PC-9 (cell line): ENCODE measurements at regions not wholly inside any gene's neighbourhood (a gene's known extent, or its start where the extent isn't known, plus 50 kb on each side); places are given as distances from the start of the nearest gene placed in this dataset.
"Not testable (repeated sequence)": the region's sequence is repeated elsewhere in the genome, so short reads cannot be mapped to it uniquely, and the experiment has no call there.

ENCODE experiments used
- BruUV-seq: library from RNA; stranded (reverse); fragments of 400-500 nt; replicated peaks from 2 replicates; lab custom pipeline; 2021; lab: Mats Ljungman, UMichigan
- CTCF ChIA-PET: fragments of 300-600 bp; sonication (Branson Sonifier 250); formaldehyde crosslinking; loops from one replicate; lab custom pipeline; 2022; ENCODE audit warnings: antibody characterized with exemption; lab: Charles Lee
- POLR2A ChIA-PET: fragments of 300-600 bp; sonication (Branson Sonifier 250); formaldehyde crosslinking; loops from one replicate; lab custom pipeline; 2022; ENCODE audit warnings: antibody characterized with exemption; ENCODE audit not compliant: unreplicated experiment; lab: Charles Lee
- DNase-seq, 2 experiments: peaks; one replicate each; pipeline versions ENCODE4 v3.0.0 to v3.0.0-alpha.2; 2015 to 2022; ENCODE audit warnings: mixed read lengths in 1 of 2
- H2AFZ ChIP-seq: fragments of 200-600 bp; sonication (generic); 2 replicates; pipeline ENCODE4 v1.8.1; 2017; ENCODE audit warnings: antibody characterized with exemption
- H3F3A ChIP-seq: fragments of 200-600 bp; sonication (generic); 2 replicates; pipeline ENCODE4 v1.8.1; 2017; ENCODE audit warnings: antibody characterized with exemption, mild to moderate bottlenecking, low read depth; ENCODE audit not compliant: insufficient read depth
- H3K27ac ChIP-seq: fragments of 200-600 bp; sonication (generic); 2 replicates; pipeline ENCODE4 v1.6.1; 2016; ENCODE audit warnings: mixed run types
- H3K27me3 ChIP-seq: fragments of 200-600 bp; sonication (generic); 2 replicates; pipeline ENCODE4 v1.6.1; 2016; ENCODE audit warnings: low read depth, mixed run types; ENCODE audit not compliant: insufficient read depth
- H3K36me3 ChIP-seq: fragments of 200-600 bp; sonication (generic); 2 replicates; pipeline ENCODE4 v1.6.1; 2016; ENCODE audit warnings: low read depth, mixed run types
- H3K4me1 ChIP-seq: fragments of 200-600 bp; sonication (generic); replicated peaks from 2 replicates; pipeline ENCODE4 v1.6.1; 2016; ENCODE audit warnings: mixed run types; ENCODE audit not compliant: insufficient read depth
- H3K4me2 ChIP-seq: fragments of 200-600 bp; sonication (generic); 2 replicates; pipeline ENCODE4 v1.6.1; 2017; ENCODE audit warnings: mixed run types
- H3K4me3 ChIP-seq: fragments of 200-600 bp; sonication (generic); 2 replicates; pipeline ENCODE4 v1.6.1; 2016; ENCODE audit warnings: mixed run types
- H3K79me2 ChIP-seq: fragments of 200-600 bp; sonication (generic); 2 replicates; pipeline ENCODE4 v1.6.1; 2017; ENCODE audit warnings: low read depth, mixed run types
- H3K9me2 ChIP-seq: fragments of 200-600 bp; sonication (generic); 2 replicates; pipeline ENCODE4 v1.8.1; 2017; ENCODE audit warnings: mild to moderate bottlenecking; ENCODE audit not compliant: insufficient read depth
- H3K9me3 ChIP-seq: fragments of 200-600 bp; sonication (generic); 2 replicates; pipeline ENCODE4 v1.8.1; 2016; ENCODE audit warnings: low read depth; ENCODE audit not compliant: insufficient read depth
- H4K20me1 ChIP-seq: fragments of 200-600 bp; sonication (generic); 2 replicates; pipeline ENCODE4 v1.8.1; 2017; ENCODE audit not compliant: insufficient read depth
- CTCF ChIP-seq: fragments of 200-600 bp; sonication (generic); conservative IDR thresholded peaks from 2 replicates; pipeline ENCODE4 v1.6.1; 2017; ENCODE audit warnings: mixed run types, antibody characterized with exemption, mild to moderate bottlenecking, moderate library complexity
- EZH2 ChIP-seq: fragments of 200-600 bp; sonication (generic); IDR thresholded peaks from 2 replicates; pipeline ENCODE4 v1.8.0; 2017; ENCODE audit warnings: antibody characterized with exemption, low read depth
- intact Hi-C: fragments of 100-400 bp; cut with micrococcal nuclease; formaldehyde crosslinking; loops from one replicate; pipeline ENCODE4 v1.10.0; 2022; ENCODE audit not compliant: unreplicated experiment

GRCh38 chr16:9027070-9027799 lies 63.5 kb upstream of the USP7 start:
- Histone ChIP-seq H4K20me1 (no peaks in the 10 kb centered on the region), H3F3A (no peaks in the 10 kb centered on the region), H3K79me2 (no peaks in the 10 kb centered on the region), H3K4me2 (no peak overlapping the region), H2AFZ (no peak overlapping the region), H3K4me3 (no peak overlapping the region), H3K9me2 (no peaks in the 10 kb centered on the region), H3K9me3 (no peaks in the 10 kb centered on the region), H3K27ac (no peak overlapping the region), H3K4me1 (no peaks in the 10 kb centered on the region), H3K36me3 (no peaks in the 10 kb centered on the region), H3K27me3 (no peaks in the 10 kb centered on the region)
- intact Hi-C loops: no loop called here
- DNase-seq: no peak
- BruUV-seq: no TSS peak
- POLR2A ChIA-PET: no interaction called here
- CTCF ChIA-PET: no interaction called here
- TF ChIP-seq CTCF (no peak), EZH2 (no peak)

GRCh38 chr16:9028491-9028890 lies 63.0 kb upstream of the HAPSTR1 start:
- H3K4me1 ChIP-seq, H3K4me3 ChIP-seq, H3K36me3 ChIP-seq, H3K79me2 ChIP-seq, H4K20me1 ChIP-seq, intact Hi-C loops, H3K4me2 ChIP-seq, H3K9me2 ChIP-seq, BruUV-seq, H3K27ac ChIP-seq, H3F3A ChIP-seq, H3K27me3 ChIP-seq, H3K9me3 ChIP-seq, DNase-seq, H2AFZ ChIP-seq: not testable (repeated sequence)
- ChIA-PET CTCF (interaction anchor here (0.6 kb wide), 2 partner anchors 126 to 128 kb away, joined by 3 to 4 read pairs; no protein-coding TSS in a partner anchor), POLR2A (interaction anchor here (0.7 kb wide), 1 partner anchor 159 kb away, joined by 3 read pairs; the partner anchor contains the start of gene CARHSP1)

- no peak overlapping the region for H3K4me3 ChIP-seq
- DNase-seq: no peak
- ChIA-PET POLR2A (no interaction called here), CTCF (no interaction called here)
- H3K27ac ChIP-seq: no peak overlapping the region
- intact Hi-C loops: no loop called here
- H3K27me3 ChIP-seq: no peaks in the 10 kb centered on the region
- H3K9me3 ChIP-seq: no peaks in the 10 kb centered on the region
- no peaks in the 10 kb centered on the region for H3K79me2 ChIP-seq
- no peaks in the 10 kb centered on the region for H4K20me1 ChIP-seq
- no peaks in the 10 kb centered on the region for H3K4me1 ChIP-seq
- H2AFZ ChIP-seq: no peak overlapping the region
- H3K9me2 ChIP-seq: no peaks in the 10 kb centered on the region
- no peaks in the 10 kb centered on the region for H3K36me3 ChIP-seq
- no peak for TF ChIP-seq EZH2
- TF ChIP-seq CTCF: no peak
- BruUV-seq: no TSS peak
- no peaks in the 10 kb centered on the region for H3F3A ChIP-seq
- H3K4me2 ChIP-seq: no peak overlapping the region
Observed at GRCh38 chr16:9031107-9031506, 60.3 kb upstream of the HAPSTR1 start.
